Tibial nerve (tissue), 3 donors: ENCODE measurements at regions not wholly inside any gene's neighbourhood (a gene's known extent, or its start where the extent isn't known, plus 50 kb on each side); places are given as distances from the start of the nearest gene placed in this dataset.

Experiments used
- POLR2A ChIP-seq, 2 donors: fragments of 450-650 bp; IDR thresholded peaks; one replicate each; pipeline ENCODE4 v1.6.1; 2017; ENCODE audit warnings: antibody characterized with exemption in 2 of 2, mild to moderate bottlenecking in 2 of 2, moderate library complexity in 2 of 2
- TF ChIP-seq, protein P1 (sequence below), 5 experiments: fragments of 200-600 bp in 3 of 5; fragments of 450-650 bp in 2 of 5; sonication (generic) in 3 of 5; IDR thresholded peaks; one replicate each; pipeline ENCODE4 v1.5.1; 2016 to 2019; ENCODE audit warnings: antibody characterized with exemption in 5 of 5, mild to moderate bottlenecking in 3 of 5, moderate library complexity in 2 of 5

GRCh38 chr4:19842471-19842870 is 409.2 kb upstream of the SLIT2 start:
- TF ChIP-seq, protein P1, sequence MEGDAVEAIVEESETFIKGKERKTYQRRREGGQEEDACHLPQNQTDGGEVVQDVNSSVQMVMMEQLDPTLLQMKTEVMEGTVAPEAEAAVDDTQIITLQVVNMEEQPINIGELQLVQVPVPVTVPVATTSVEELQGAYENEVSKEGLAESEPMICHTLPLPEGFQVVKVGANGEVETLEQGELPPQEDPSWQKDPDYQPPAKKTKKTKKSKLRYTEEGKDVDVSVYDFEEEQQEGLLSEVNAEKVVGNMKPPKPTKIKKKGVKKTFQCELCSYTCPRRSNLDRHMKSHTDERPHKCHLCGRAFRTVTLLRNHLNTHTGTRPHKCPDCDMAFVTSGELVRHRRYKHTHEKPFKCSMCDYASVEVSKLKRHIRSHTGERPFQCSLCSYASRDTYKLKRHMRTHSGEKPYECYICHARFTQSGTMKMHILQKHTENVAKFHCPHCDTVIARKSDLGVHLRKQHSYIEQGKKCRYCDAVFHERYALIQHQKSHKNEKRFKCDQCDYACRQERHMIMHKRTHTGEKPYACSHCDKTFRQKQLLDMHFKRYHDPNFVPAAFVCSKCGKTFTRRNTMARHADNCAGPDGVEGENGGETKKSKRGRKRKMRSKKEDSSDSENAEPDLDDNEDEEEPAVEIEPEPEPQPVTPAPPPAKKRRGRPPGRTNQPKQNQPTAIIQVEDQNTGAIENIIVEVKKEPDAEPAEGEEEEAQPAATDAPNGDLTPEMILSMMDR (IDR thresholded peaks at IDR 0.05), result no peak
- no peak for TF ChIP-seq POLR2A (IDR thresholded peaks at IDR 0.05)
